Left lung (tissue), 4 donors: ENCODE measurements at regions not wholly inside any gene's neighbourhood (a gene's known extent, or its start where the extent isn't known, plus 50 kb on each side); places are given as distances from the start of the nearest gene placed in this dataset.

Experiments
- ATAC-seq: fragments of 200-7000 bp; cut with Tn5 transposase; one replicate; pipeline ENCODE4 v1.9.1; 2020; ENCODE audit warnings: moderate library complexity
- DNase-seq, 4 donors: peaks; one replicate each; pipeline ENCODE4 v3.0.0-alpha.2; 2013 to 2020
- H3K27ac ChIP-seq, 2 donors: fragments of 200-600 bp; sonication (generic) in 1 of 2; one replicate each; pipeline versions ENCODE4 v1.5.0 to v1.8.0; 2020 to 2021
- H3K27me3 ChIP-seq, 2 donors: fragments of 200-600 bp; sonication (generic) in 1 of 2; one replicate each; pipeline versions ENCODE4 v1.5.0 to v1.8.0; 2020 to 2021
- H3K36me3 ChIP-seq, 2 donors: fragments of 200-600 bp; sonication (generic) in 1 of 2; one replicate each; pipeline versions ENCODE4 v1.5.0 to v1.8.0; 2020 to 2021
- H3K4me1 ChIP-seq, 2 donors: fragments of 200-600 bp; one replicate each; pipeline ENCODE4 v1.8.0; 2021
- H3K4me3 ChIP-seq, 2 donors: fragments of 200-600 bp; sonication (generic) in 1 of 2; one replicate each; pipeline versions ENCODE4 v1.5.0 to v1.8.0; 2020 to 2021; ENCODE audit warnings: mild to moderate bottlenecking in 1 of 2
- H3K9me3 ChIP-seq, 2 donors: fragments of 200-600 bp; sonication (generic) in 1 of 2; one replicate each; pipeline versions ENCODE4 v1.5.0 to v1.8.0; 2020 to 2021
- intact Hi-C, 2 donors: fragments of 100-400 bp; cut with DNase I; formaldehyde crosslinking; loops; one replicate each; pipeline versions ENCODE4 v1.11.2 to v1.14.2; 2022
- TF ChIP-seq, protein P1 (sequence below), 2 donors: fragments of 200-600 bp; sonication (generic) in 1 of 2; IDR thresholded peaks; one replicate each; pipeline versions ENCODE4 v1.5.0 to v1.8.0; 2021; ENCODE audit warnings: antibody characterized with exemption in 2 of 2
- donor health status: DM: no; HTN: yes; CAD: no.
- donor health status: DM: no; HTN: no; CAD: no.

DNA sequence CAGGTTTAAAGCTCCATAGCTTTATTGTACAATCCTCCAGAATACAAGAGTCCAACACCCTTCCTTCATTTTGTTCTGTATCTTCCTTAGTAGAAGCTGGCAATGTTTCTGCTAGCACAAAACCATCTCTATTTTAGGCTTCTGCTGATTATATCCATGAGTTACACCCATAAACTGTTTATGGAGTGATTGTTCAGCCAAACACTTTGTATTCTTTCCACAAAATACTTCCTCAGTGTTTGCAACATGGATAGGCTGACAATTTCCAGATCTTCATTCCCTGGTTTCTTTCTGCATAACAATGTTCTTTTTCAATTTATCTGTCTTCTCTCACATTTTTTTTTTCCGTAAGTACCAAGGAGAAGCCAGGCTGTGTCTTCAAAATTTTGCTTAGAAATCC lies 839.9 kb upstream of the CDH8 start:
- Histone ChIP-seq H3K4me3 (no peak overlapping the region), H3K27ac (no peak overlapping the region), H3K4me1 (no peaks in the 10 kb centered on the region), H3K27me3 (no peaks in the 10 kb centered on the region), H3K36me3 (no peaks in the 10 kb centered on the region), H3K9me3 (no peaks in the 10 kb centered on the region)
- no peak for DNase-seq
- ATAC-seq = no peak
- TF ChIP-seq, protein P1, sequence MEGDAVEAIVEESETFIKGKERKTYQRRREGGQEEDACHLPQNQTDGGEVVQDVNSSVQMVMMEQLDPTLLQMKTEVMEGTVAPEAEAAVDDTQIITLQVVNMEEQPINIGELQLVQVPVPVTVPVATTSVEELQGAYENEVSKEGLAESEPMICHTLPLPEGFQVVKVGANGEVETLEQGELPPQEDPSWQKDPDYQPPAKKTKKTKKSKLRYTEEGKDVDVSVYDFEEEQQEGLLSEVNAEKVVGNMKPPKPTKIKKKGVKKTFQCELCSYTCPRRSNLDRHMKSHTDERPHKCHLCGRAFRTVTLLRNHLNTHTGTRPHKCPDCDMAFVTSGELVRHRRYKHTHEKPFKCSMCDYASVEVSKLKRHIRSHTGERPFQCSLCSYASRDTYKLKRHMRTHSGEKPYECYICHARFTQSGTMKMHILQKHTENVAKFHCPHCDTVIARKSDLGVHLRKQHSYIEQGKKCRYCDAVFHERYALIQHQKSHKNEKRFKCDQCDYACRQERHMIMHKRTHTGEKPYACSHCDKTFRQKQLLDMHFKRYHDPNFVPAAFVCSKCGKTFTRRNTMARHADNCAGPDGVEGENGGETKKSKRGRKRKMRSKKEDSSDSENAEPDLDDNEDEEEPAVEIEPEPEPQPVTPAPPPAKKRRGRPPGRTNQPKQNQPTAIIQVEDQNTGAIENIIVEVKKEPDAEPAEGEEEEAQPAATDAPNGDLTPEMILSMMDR (IDR thresholded peaks at IDR 0.05) = no peak
- intact Hi-C loops = no loop called here

DNA sequence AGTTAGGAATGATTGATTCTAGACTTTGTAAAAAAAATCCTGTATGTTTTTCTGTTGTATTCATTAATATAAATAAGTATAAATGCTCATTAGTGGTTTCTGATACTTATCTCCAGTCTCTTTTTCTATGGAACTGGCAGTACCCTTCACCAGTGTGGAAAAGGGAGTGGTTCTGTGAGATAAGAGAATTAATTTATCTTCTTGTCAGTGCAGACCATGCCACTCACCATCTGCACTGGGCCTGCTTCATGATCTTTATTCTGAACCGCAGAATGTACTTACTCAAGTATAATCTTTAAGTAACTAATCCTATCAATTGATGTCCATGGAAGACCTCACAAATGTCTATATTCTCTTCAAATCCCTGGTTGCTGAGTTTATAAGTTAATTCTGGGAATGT lies 836.1 kb upstream of the CDH8 start:
- Histone ChIP-seq H3K9me3 (no peaks in the 10 kb centered on the region), H3K27me3 (no peaks in the 10 kb centered on the region), H3K4me3 (no peak overlapping the region), H3K4me1 (no peaks in the 10 kb centered on the region), H3K36me3 (no peaks in the 10 kb centered on the region), H3K27ac (no peak overlapping the region)
- DNase-seq (no peak), ATAC-seq (no peak)
- TF ChIP-seq, protein P1 (IDR thresholded peaks at IDR 0.05) = no peak
- intact Hi-C loops = no loop called here

DNA sequence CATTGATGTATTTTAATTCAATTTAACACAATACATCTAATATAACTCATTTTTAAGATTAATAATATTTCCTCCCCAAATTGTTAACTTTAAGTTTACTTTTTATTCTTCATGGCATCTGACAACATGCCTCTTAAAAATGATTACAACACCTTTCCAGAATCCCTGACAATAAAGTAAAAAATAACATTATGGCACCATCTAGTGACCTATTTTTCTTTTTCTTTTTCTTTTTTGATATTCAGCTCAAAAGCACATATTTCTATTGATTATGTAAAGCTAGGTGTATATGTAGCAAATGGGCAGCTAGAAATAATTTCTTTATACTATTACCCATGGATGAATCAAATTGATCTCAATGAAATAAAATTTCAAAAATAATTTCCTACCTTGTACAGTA lies 834.3 kb upstream of the CDH8 start:
- ATAC-seq = no peak
- H3K4me1 ChIP-seq = no peaks in the 10 kb centered on the region
- H3K36me3 ChIP-seq = no peaks in the 10 kb centered on the region
- H3K27ac ChIP-seq = no peak overlapping the region
- no peak for DNase-seq
- no peak overlapping the region for H3K4me3 ChIP-seq
- intact Hi-C loops = no loop called here
- no peaks in the 10 kb centered on the region for H3K9me3 ChIP-seq
- no peaks in the 10 kb centered on the region for H3K27me3 ChIP-seq
- TF ChIP-seq, protein P1 (IDR thresholded peaks at IDR 0.05) = no peak

DNA sequence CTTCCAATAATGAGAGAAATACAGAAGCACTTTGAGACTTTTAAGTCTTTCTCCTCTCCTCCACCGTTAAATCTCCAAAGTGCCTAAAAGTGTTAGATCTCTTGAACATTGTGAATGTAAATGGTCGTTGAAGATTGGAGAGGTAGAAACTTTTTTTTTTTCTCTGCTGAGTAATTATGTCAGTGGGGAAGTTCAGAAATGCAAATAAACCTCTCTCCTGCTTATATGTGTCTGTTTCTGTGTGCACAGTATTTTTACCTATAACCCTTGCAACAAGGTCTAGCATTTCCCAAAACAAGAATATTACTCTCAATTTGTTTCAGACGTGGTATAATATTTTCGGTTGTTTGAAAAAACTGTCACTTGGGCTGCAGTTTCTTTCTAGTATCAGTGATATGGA lies 833.6 kb upstream of the CDH8 start:
- no peak for ATAC-seq
- H3K4me1 ChIP-seq = no peaks in the 10 kb centered on the region
- no peak overlapping the region for H3K27ac ChIP-seq
- H3K4me3 ChIP-seq = no peak overlapping the region
- intact Hi-C loops = no loop called here
- no peaks in the 10 kb centered on the region for H3K9me3 ChIP-seq
- TF ChIP-seq, protein P1 (IDR thresholded peaks at IDR 0.05) = no peak
- DNase-seq = no peak
- no peaks in the 10 kb centered on the region for H3K27me3 ChIP-seq
- no peaks in the 10 kb centered on the region for H3K36me3 ChIP-seq

DNA sequence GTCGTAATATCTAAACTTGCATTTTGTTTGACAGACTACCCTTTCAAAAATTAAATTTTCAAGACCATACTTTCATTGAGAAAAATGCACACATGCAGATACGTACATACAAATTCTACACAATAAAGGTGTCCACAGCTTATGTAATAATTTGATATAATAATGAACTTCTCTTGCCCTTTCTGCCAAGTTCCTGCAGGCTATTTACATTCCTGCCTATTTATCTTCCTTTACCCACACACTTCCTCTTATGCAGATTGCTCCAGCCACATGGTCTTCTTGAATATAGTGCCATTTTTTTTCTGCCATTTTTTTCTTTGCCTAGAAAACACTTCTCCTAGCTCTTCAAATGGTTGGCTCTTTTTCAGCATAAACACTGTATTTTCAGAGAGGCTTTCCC lies 826.9 kb upstream of the CDH8 start:
- H3K4me1 ChIP-seq = no peaks in the 10 kb centered on the region
- H3K36me3 ChIP-seq = no peaks in the 10 kb centered on the region
- H3K9me3 ChIP-seq = peaks cover 0 to 2% of the 10 kb centered on the region in 2 donors
- no peak for ATAC-seq
- no peak for DNase-seq
- no peaks in the 10 kb centered on the region for H3K27me3 ChIP-seq
- no peak overlapping the region for H3K4me3 ChIP-seq
- H3K27ac ChIP-seq = no peak overlapping the region
- intact Hi-C loops = no loop called here
- TF ChIP-seq, protein P1 (IDR thresholded peaks at IDR 0.05) = no peak
